H1 (cell line): ENCODE measurements at regions not wholly inside any gene's neighbourhood (a gene's known extent, or its start where the extent isn't known, plus 50 kb on each side); places are given as distances from the start of the nearest gene placed in this dataset.
A peak's percentile ranks its signal among the peaks of the same experiment; 100 is the strongest.

Source experiments
- CTCF ChIA-PET: fragments of 300-600 bp; sonication (Branson Sonifier 250); formaldehyde crosslinking; loops from one replicate; lab custom pipeline; 2021; ENCODE audit not compliant: partially characterized antibody; lab: Charles Lee
- POLR2A ChIA-PET: fragments of 300-600 bp; sonication (Branson Sonifier 250); formaldehyde crosslinking; loops from one replicate; lab custom pipeline; 2021; ENCODE audit warnings: inconsistent platforms; ENCODE audit not compliant: partially characterized antibody; lab: Charles Lee
- DNase-seq, 2 experiments: peaks; one replicate each; pipeline versions ENCODE4 v3.0.0 to v3.0.0-alpha.2; 2010 to 2022; ENCODE audit warnings: low spot score in 2 of 2, low read depth in 1 of 2, mixed read lengths in 1 of 2
- FAIRE-seq: peaks from 2 replicates; lab custom pipeline; 2011; peaks lifted over from hg19 to GRCh38; lab: Jason Lieb, UNC
- H2AFZ ChIP-seq: 2 replicates; pipeline ENCODE4 v1.8.1; 2012; ENCODE audit warnings: low read length, inconsistent platforms
- H2AK5ac ChIP-seq: 2 replicates; pipeline ENCODE4 v1.6.1; 2013; ENCODE audit warnings: low read depth, low read length
- H2BK120ac ChIP-seq: replicated peaks from 2 replicates; pipeline ENCODE3; 2013; ENCODE audit warnings: low read depth, low read length, inconsistent platforms
- H2BK12ac ChIP-seq: 2 replicates; pipeline ENCODE4 v1.6.1; 2013; ENCODE audit warnings: low read depth, low read length
- H2BK15ac ChIP-seq: 2 replicates; pipeline ENCODE4 v1.6.1; 2013; ENCODE audit warnings: low read length
- H2BK20ac ChIP-seq: 2 replicates; pipeline ENCODE4 v1.6.1; 2013; ENCODE audit warnings: low read length
- H2BK5ac ChIP-seq: 2 replicates; pipeline ENCODE4 v1.6.1; 2013; ENCODE audit warnings: low read depth, low read length
- H3K14ac ChIP-seq: 2 replicates; pipeline ENCODE4 v1.6.1; 2013; ENCODE audit warnings: inconsistent platforms; ENCODE audit not compliant: insufficient read length
- H3K18ac ChIP-seq: 2 replicates; pipeline ENCODE4 v1.6.1; 2013; ENCODE audit warnings: low read length; ENCODE audit errors: extremely low read depth
- H3K23ac ChIP-seq: 2 replicates; pipeline ENCODE4 v1.6.1; 2013; ENCODE audit warnings: inconsistent platforms; ENCODE audit not compliant: insufficient read length
- H3K23me2 ChIP-seq: 2 replicates; pipeline ENCODE4 v1.6.1; 2013; ENCODE audit warnings: low read depth, low read length
- H3K27ac ChIP-seq: 2 replicates; pipeline ENCODE4 v1.6.1; 2011; ENCODE audit warnings: low read depth, low read length, inconsistent platforms
- H3K27me3 ChIP-seq, 4 experiments: replicated peaks in 1 of 4; 1 replicate in 1 of 4; 2 replicates in 3 of 4; pipeline versions ENCODE4 v1.6.1 to v1.8.1; 2011 to 2013; ENCODE audit warnings: low read length in 3 of 4, mild to moderate bottlenecking in 3 of 4, inconsistent platforms in 2 of 4, mixed read lengths in 2 of 4, moderate library complexity in 1 of 4; ENCODE audit not compliant: control insufficient read depth in 3 of 4, insufficient read depth in 3 of 4; ENCODE audit errors: extremely low read depth in 1 of 4
- H3K36me3 ChIP-seq, 4 experiments: 2 replicates each; pipeline versions ENCODE4 v1.6.1 to v1.8.1; 2011 to 2013; ENCODE audit warnings: mild to moderate bottlenecking in 4 of 4, low read length in 3 of 4, moderate library complexity in 2 of 4, control low read depth in 1 of 4, inconsistent platforms in 1 of 4; ENCODE audit not compliant: insufficient read depth in 4 of 4, control insufficient read depth in 2 of 4
- H3K4ac ChIP-seq: replicated peaks from 2 replicates; pipeline ENCODE3; 2013; ENCODE audit warnings: low read length, low read depth, mixed read lengths, inconsistent platforms; ENCODE audit not compliant: insufficient read length
- H3K4me1 ChIP-seq, 4 experiments: replicated peaks in 1 of 4; 1 replicate in 1 of 4; 2 replicates in 3 of 4; pipeline versions ENCODE4 v1.6.1 to v1.8.1; 2011 to 2013; ENCODE audit warnings: low read length in 3 of 4, inconsistent platforms in 2 of 4, mixed read lengths in 1 of 4; ENCODE audit not compliant: insufficient read depth in 4 of 4, control insufficient read depth in 3 of 4
- H3K4me2 ChIP-seq, 2 experiments: 2 replicates each; pipeline versions ENCODE4 v1.6.1 to v1.8.1; 2011 to 2013; ENCODE audit warnings: low read depth in 2 of 2, low read length in 2 of 2, control low read depth in 1 of 2, inconsistent platforms in 1 of 2, mild to moderate bottlenecking in 1 of 2; ENCODE audit not compliant: insufficient read depth in 1 of 2
- H3K4me3 ChIP-seq, 4 experiments: fragments of 200-600, 300-600 bp in 1 of 4; sonication (generic), shearing (Covaris generic), sonication (Bioruptor Twin) in 1 of 4; 2 replicates each; pipeline versions ENCODE4 v1.5.1 to v1.8.1; 2011 to 2016; ENCODE audit warnings: low read length in 4 of 4, low read depth in 3 of 4, control low read depth in 2 of 4, inconsistent platforms in 2 of 4, mild to moderate bottlenecking in 2 of 4, mixed read lengths in 1 of 4, moderate library complexity in 1 of 4; ENCODE audit not compliant: insufficient read depth in 2 of 4; ENCODE audit errors: extremely low read depth in 1 of 4
- H3K56ac ChIP-seq: replicated peaks from 2 replicates; pipeline ENCODE3; 2013; ENCODE audit warnings: low read depth, mild to moderate bottlenecking, mixed read lengths, low read length, inconsistent platforms; ENCODE audit not compliant: insufficient read length
- H3K79me1 ChIP-seq: 2 replicates; pipeline ENCODE4 v1.6.1; 2013; ENCODE audit warnings: low read depth, low read length, control low read depth
- H3K79me2 ChIP-seq, 2 experiments: 2 replicates each; pipeline versions ENCODE4 v1.6.1 to v1.8.1; 2012 to 2013; ENCODE audit warnings: low read length in 2 of 2, mild to moderate bottlenecking in 2 of 2, inconsistent platforms in 1 of 2; ENCODE audit not compliant: insufficient read depth in 2 of 2, control insufficient read depth in 1 of 2
- H3K9ac ChIP-seq, 4 experiments: replicated peaks in 1 of 4; 1 replicate in 1 of 4; 2 replicates in 3 of 4; pipeline versions ENCODE4 v1.6.1 to v1.8.1; 2011 to 2013; ENCODE audit warnings: low read depth in 3 of 4, low read length in 3 of 4, control low read depth in 2 of 4, mild to moderate bottlenecking in 2 of 4, moderate library complexity in 2 of 4, inconsistent platforms in 1 of 4; ENCODE audit errors: extremely low read depth in 1 of 4
- H3K9me3 ChIP-seq, 2 experiments: 2 replicates each; pipeline versions ENCODE4 v1.6.1 to v1.8.1; 2012 to 2013; ENCODE audit warnings: mild to moderate bottlenecking in 2 of 2, moderate library complexity in 2 of 2, control low read depth in 1 of 2, inconsistent platforms in 1 of 2, low read depth in 1 of 2, low read length in 1 of 2, mixed read lengths in 1 of 2; ENCODE audit not compliant: insufficient read depth in 2 of 2
- H4K20me1 ChIP-seq, 2 experiments: replicated peaks in 1 of 2; 2 replicates each; pipeline versions ENCODE3 to v1.8.1; 2011 to 2013; ENCODE audit warnings: inconsistent platforms in 2 of 2, low read length in 2 of 2, mild to moderate bottlenecking in 1 of 2; ENCODE audit not compliant: insufficient read depth in 2 of 2, control insufficient read depth in 1 of 2
- H4K5ac ChIP-seq: 2 replicates; pipeline ENCODE4 v1.6.1; 2013; ENCODE audit warnings: low read length, low read depth, mixed read lengths, inconsistent platforms; ENCODE audit not compliant: insufficient read length
- H4K8ac ChIP-seq: 2 replicates; pipeline ENCODE4 v1.8.0; 2013; ENCODE audit warnings: mild to moderate bottlenecking, moderate library complexity, low read length, inconsistent platforms; ENCODE audit not compliant: insufficient read depth; ENCODE audit errors: extremely low read depth
- H4K91ac ChIP-seq: replicated peaks from 2 replicates; pipeline ENCODE3; 2013; ENCODE audit warnings: low read length, mixed read lengths, inconsistent platforms; ENCODE audit not compliant: insufficient read length
- CREB1 ChIP-seq: IDR thresholded peaks from 2 replicates; pipeline ENCODE4 v1.6.1; 2012; ENCODE audit warnings: inconsistent platforms
- GTF2F1 ChIP-seq: IDR thresholded peaks from 2 replicates; pipeline ENCODE4 v1.6.1; 2012; ENCODE audit warnings: low read depth, low read length, improper control_type of control experiment, borderline replicate concordance
- KDM4A ChIP-seq: IDR thresholded peaks from one replicate; pipeline ENCODE4 v1.7.1; 2012; ENCODE audit warnings: low read depth, mild to moderate bottlenecking, moderate library complexity, low read length, inconsistent platforms; ENCODE audit not compliant: severe bottlenecking
- NRF1 ChIP-seq: IDR thresholded peaks from 2 replicates; pipeline ENCODE4 v1.6.1; 2011; ENCODE audit warnings: mild to moderate bottlenecking, low read depth, low read length, improper control_type of control experiment
- RBBP5 ChIP-seq: IDR thresholded peaks from 2 replicates; pipeline ENCODE4 v1.7.1; 2012; ENCODE audit warnings: low read depth, mild to moderate bottlenecking, inconsistent platforms, low read length, moderate library complexity, borderline replicate concordance
- RNF2 ChIP-seq: fragments of 200-900, 300-1000 bp; sonication (generic); IDR thresholded peaks from 2 replicates; pipeline ENCODE4 v1.7.1; 2016; ENCODE audit warnings: borderline replicate concordance, low read depth, mild to moderate bottlenecking, antibody characterized with exemption, low read length; ENCODE audit not compliant: poor library complexity, severe bottlenecking; ENCODE audit errors: missing control alignments
- SP2 ChIP-seq: IDR thresholded peaks from 2 replicates; pipeline ENCODE4 v1.6.1; 2012; ENCODE audit warnings: mild to moderate bottlenecking, low read length, inconsistent platforms
- SRF ChIP-seq: IDR thresholded peaks from 2 replicates; pipeline ENCODE4 v1.6.1; 2011; ENCODE audit warnings: mild to moderate bottlenecking, low read depth, low read length, moderate library complexity
- WGBS, 2 experiments: shearing (Covaris generic) in 1 of 2; methylation state at CpG; one replicate each; pipeline versions ENCODE4 v1.1.6 to v1.1.7; 2013 to 2015; ENCODE audit warnings: low lambda C conversion rate in 2 of 2, mixed read lengths in 2 of 2, inconsistent platforms in 1 of 2, low coverage in 1 of 2, missing lambda C conversion rate in 1 of 2; ENCODE audit not compliant: insufficient replicate concordance in 2 of 2, insufficient coverage in 1 of 2, insufficient read length in 1 of 2; ENCODE audit errors: extremely low coverage in 1 of 2, missing lambda C conversion rate in 1 of 2; 5-methylcytosine and 5-hydroxymethylcytosine counted together
- TF ChIP-seq, protein P1 (sequence below): IDR thresholded peaks from 2 replicates; pipeline ENCODE4 v1.6.1; 2011; ENCODE audit warnings: low read length, improper control_type of control experiment

DNA sequence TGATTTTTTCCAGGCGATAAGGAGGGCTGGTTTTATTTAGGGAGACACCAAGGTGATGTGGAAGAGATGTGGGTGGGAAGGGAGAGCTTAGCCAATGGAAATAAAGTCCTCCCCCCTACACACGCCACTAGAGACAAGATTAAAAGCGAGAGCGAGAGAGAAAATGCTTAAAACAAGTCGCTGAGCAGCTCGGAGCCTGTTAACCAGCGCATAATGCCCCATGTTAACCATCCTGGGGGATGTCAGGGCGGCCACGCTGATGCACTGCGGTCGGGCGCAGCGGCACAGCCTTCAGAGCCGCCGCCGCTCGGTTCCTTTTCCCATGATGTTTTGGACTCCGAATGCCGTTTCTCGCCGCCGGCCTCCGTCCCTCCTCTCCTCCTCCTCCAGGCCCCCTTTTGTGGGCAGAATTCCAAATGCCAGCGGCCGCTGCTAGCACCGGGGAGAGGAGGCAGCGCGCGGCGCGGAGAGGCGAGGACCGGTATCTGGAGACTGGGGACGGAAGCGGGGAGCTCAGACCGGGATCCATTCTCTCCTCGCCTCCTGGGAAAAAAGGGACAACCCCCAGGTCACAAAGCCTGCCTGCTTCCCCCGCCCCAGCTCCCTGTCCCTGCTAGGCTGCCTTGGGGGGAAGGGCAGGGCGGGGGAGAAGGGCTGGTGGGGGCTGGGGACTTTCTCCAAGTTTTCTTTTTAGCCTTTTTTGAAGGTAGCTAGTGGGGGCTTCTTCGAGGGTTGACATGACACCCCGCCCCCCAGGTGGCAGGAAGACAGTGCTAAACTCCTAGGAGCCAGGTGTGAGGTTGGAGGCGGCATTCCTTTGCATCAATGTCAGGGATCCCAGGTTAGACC, 98.1 kb upstream of the CCL2 start:
- no peaks in the 10 kb centered on the region for H4K20me1 ChIP-seq
- H2AK5ac ChIP-seq, result 0 out of 2 replicates have a peak overlapping the region, but pooled peaks have one; percentile 57
- H3K4ac ChIP-seq, result peak overlapping the region; percentile 70
- no peak overlapping the region; the same call in 1 of the 2 replicates for H2BK15ac ChIP-seq
- H3K4me2 ChIP-seq, result peak overlapping the region; percentile 82 to 96
- H2BK120ac ChIP-seq, result peak overlapping the region; percentile 84
- H3K79me1 ChIP-seq, result peaks cover 2% of the 10 kb centered on the region; the same call in 1 of the 2 replicates
- peak in 1 of 2 experiments; percentile 79 for DNase-seq
- H2BK5ac ChIP-seq, result peak overlapping the region; percentile 94
- FAIRE-seq, result no peak
- no peaks in the 10 kb centered on the region for H3K79me2 ChIP-seq
- peaks cover 0 to 15% (median 12%) of the 10 kb centered on the region in 4 experiments; a peak in 3 of 7 replicates for H3K27me3 ChIP-seq
- H4K91ac ChIP-seq, result peak overlapping the region; percentile 94
- peak overlapping the region; percentile 82 for H3K27ac ChIP-seq
- H3K4me3 ChIP-seq, result peak overlapping the region; percentile 41 to 66 (median 52)
- WGBS, 2 experiments, result 1% methylated on average over 28 of the region's 42 CpGs; no CpG with 5 or more reads in 1 of the 2 experiments
- peak overlapping the region; percentile 43 for H3K56ac ChIP-seq
- H3K23me2 ChIP-seq, result peaks cover 10% of the 10 kb centered on the region
- H3K9me3 ChIP-seq, result no peaks in the 10 kb centered on the region
- H2BK20ac ChIP-seq, result peak overlapping the region; percentile 98; the same call in 1 of the 2 replicates
- ChIA-PET CTCF (interaction anchor here (1.0 to 8.1 kb wide), 15 partner anchors 8 to 431 kb away, joined by 3 to 77 read pairs (median 8); no protein-coding TSS in a partner anchor), POLR2A (interaction anchor here (0.7 to 5.9 kb wide), 14 partner anchors 9 to 409 kb away, joined by 3 to 36 read pairs (median 5); no protein-coding TSS in a partner anchor)
- peaks cover 19 to 40% (median 27%) of the 10 kb centered on the region in 4 experiments for H3K4me1 ChIP-seq
- 0 out of 2 replicates have a peak overlapping the region, but pooled peaks have one; percentile 43 for H2AFZ ChIP-seq
- peak overlapping the region; percentile 100 for H2BK12ac ChIP-seq
- H4K5ac ChIP-seq, result peak overlapping the region; percentile 73
- peak overlapping the region; percentile 21 for H3K14ac ChIP-seq
- no peaks in the 10 kb centered on the region for H3K36me3 ChIP-seq
- H3K9ac ChIP-seq, result peak overlapping the region; percentile 2 to 74 (median 66); a peak in 6 of 7 replicates
- H4K8ac ChIP-seq, result peak overlapping the region; percentile 88; the same call in 1 of the 2 replicates
- H3K23ac ChIP-seq, result no peak overlapping the region
- H3K18ac ChIP-seq, result peak overlapping the region; percentile 92
- TF ChIP-seq CREB1 (no peak), NRF1 (no peak), RNF2 (no peak), GTF2F1 (no peak), RBBP5 (peak; percentile 85; the same call in 1 of the 2 replicates), SRF (no peak), SP2 (no peak), KDM4A (peak; percentile 55)
- TF ChIP-seq, protein P1, sequence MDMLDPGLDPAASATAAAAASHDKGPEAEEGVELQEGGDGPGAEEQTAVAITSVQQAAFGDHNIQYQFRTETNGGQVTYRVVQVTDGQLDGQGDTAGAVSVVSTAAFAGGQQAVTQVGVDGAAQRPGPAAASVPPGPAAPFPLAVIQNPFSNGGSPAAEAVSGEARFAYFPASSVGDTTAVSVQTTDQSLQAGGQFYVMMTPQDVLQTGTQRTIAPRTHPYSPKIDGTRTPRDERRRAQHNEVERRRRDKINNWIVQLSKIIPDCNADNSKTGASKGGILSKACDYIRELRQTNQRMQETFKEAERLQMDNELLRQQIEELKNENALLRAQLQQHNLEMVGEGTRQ, result no peak
